ENCODE measurements at regions not wholly inside any gene's neighbourhood (a gene's known extent, or its start where the extent isn't known, plus 50 kb on each side); places are given as distances from the start of the nearest gene placed in this dataset.

DNA sequence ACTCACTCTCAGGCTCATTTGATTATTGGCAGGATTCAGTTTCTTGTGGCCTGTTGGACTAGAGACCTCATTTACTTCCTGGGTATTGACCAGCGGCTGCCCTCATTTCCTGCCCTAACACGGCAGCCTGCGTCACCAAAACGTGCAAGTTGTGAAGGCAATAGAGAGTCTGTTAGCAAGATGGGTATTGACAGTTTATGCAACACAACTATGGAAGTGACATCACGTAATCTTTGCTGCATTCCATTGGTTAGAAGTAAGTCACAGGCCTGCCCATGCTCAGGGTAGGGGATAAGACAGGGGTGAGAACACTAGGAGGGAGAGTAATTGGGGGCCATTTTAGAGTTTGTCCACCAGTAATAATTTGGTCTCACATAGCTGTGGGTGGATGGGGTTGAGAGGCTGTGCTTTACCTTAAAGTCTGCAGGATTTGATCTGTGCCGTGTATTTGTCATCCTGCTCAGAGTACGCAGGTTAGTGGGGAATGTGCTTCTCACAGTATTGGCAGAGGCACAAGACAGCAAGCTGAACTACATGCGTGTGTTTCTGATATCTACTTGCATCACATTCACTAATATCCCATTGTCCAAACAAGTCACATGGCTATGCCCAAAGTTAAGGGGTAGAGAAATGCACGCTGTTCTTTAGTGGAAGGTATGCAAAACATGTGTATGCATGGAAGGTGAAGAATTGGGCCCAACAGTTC lies 83.3 kb downstream of the EDEM1 start:
- no peak for DNase-seq (ENCODE audit: low spot score)

DNA sequence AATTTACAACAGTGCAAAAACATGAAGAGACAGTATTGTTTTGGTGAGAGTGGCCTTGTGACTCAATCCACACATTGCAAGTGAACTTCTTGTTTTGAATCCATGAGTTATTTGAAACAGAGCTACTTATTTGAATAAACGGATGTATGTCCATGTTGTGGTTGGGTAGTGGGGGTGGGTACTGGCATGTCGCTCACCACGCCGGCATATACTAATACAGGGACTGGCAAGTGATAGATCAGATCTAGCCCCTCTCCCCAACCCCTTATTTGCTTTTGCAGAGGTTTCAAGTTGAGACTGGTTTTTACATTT lies 83.8 kb downstream of the EDEM1 start:
- no peak for DNase-seq (ENCODE audit: low spot score)

GRCh38 chr3:5272387-5272786 lies 84.9 kb downstream of the EDEM1 start:
- DNase-seq (ENCODE audit: low spot score) = no peak

- no peak for DNase-seq (ENCODE audit: low spot score)
Measured at GRCh38 chr3:5274091-5274490, 86.6 kb downstream of the EDEM1 start.

DNA sequence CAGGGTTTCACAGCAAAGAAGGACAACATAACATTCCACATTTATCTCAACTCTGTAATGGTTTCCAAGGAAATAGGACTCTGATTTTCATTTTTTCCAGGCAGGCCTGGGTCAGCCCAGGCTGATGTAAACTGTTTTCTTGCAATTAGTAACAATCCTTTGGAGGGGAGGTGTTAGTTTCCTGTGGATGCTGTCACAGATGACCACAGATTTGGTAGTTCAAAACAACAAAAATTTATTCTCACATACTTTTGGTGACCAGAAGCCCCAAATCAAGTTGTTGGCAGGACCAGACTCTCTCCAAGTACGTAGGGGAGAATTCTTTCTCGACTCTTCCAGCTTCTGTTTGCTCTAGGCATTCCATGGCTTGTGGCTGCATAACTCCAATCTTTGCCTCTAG lies 88.0 kb downstream of the EDEM1 start:
- no peak for DNase-seq (ENCODE audit: low spot score)

DNA sequence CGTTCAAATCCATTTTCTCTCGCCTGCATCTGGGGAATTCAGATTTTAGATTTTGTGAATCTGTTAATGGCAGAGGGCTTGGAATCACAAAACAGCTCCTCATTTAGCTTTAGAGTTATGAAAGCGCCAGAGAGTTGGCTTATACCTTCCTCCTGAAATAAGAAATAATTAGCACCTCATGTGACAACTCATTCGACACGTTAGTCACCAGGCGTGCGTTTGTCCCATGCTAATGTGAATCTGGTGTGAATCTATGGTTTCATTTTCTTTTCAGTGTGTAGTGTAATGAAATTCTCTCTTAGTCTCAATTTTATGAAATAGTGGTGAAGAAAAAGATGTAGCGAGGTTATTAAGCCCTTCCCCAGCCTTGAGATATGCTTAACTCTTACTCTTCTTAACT lies 89.4 kb downstream of the EDEM1 start:
- DNase-seq (ENCODE audit: low spot score) = no peak

DNA sequence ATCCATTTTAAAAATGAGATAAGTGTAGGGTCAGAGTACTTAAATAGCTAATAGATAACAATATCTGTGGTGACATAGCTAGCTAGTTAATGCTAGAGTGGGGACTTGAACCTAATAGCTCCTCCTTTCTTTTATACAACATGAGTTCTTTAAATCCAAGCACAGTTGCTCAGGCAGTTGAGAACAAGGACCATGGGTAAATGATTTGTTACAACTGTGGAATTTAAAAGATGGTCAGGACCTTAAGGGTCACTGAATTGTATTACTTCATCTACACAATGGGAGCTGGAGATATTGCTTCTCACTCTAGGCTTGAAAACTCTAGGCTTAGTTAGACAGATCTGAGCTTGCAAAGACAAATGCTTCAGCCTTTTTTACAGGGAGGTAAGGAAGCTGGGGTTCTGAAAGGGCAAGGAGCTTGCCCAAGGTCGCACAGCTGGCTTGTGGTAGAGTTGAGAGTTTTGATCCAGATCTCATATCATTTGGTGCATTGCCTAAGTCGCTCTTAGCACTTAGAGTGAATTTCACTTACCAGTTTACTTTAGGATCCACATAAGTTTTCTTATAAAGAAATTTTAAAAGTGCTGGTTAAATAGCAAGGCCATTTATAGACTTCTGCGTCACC lies 90.2 kb downstream of the EDEM1 start:
- DNase-seq (ENCODE audit: low spot score) = no peak

DNA sequence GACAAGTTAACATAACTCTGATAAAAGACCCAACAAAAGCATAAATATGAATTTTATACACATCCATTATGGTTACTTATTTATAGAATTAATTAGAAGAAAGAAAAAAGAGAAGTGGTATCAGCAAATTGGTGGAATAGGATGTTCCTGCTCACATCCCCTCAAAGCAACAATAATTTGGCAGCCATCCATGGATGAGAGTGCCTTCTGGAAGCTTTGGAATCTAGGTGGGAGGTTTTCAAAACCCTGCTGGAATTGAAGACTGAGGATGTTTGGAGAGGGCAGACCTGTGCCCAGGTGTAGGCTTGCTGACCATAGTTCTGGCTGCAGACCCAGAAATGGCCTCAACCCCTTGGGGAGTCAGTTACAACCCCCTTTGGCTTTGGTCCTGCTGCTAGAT lies 91.2 kb downstream of the EDEM1 start:
- no peak for DNase-seq (ENCODE audit: low spot score)

- DNase-seq (ENCODE audit: low spot score) = no peak
Measured at GRCh38 chr3:5282703-5283102, 95.2 kb downstream of the EDEM1 start.

DNA sequence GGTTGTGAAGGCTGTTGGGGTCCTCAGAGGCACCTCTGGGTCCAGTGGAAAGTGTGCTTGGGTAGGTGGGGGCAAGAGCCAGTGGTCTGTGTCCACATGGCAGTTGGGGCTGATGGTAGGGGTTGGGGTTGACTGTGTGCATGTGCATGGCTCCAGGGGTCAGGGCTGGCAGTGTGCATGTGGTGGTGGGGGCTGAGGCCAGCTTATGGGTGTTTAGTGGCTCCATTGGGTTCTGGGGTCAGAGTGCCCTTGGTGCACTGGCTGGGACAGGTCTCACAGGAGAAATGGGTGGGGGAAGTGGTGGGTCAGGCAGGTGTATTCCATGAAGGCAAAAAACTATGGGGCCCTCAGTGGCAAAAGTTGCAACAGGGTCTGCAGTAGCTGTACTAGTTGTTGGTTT lies 97.9 kb downstream of the EDEM1 start:
- DNase-seq (ENCODE audit: low spot score) = no peak

GRCh38 chr3:5290915-5291314 lies 103.4 kb downstream of the EDEM1 start:
- DNase-seq (ENCODE audit: low spot score) = no peak

GRCh38 chr3:5292512-5292911 lies 105.0 kb downstream of the EDEM1 start:
- DNase-seq (ENCODE audit: low spot score) = no peak

DNA sequence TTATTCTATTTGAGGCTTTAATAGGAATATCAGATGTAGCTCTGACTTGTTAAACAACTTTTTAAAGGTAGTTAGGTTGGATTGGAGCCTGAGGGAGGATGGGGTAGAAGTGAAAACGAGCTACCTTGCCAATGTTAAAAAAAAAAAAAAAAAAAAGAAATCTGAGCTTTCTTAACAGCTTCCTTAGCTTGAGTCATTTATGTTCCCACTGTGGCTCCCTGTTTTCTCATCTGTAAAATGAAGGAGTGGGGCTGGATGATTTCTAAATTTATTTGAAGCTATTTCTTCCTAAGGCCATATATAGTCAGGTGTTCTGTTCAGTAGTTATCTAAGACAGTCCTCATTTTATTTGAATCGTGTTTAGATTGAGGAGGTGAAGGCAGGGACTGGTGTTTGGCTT lies 105.7 kb downstream of the EDEM1 start:
- DNase-seq (ENCODE audit: low spot score) = no peak

DNA sequence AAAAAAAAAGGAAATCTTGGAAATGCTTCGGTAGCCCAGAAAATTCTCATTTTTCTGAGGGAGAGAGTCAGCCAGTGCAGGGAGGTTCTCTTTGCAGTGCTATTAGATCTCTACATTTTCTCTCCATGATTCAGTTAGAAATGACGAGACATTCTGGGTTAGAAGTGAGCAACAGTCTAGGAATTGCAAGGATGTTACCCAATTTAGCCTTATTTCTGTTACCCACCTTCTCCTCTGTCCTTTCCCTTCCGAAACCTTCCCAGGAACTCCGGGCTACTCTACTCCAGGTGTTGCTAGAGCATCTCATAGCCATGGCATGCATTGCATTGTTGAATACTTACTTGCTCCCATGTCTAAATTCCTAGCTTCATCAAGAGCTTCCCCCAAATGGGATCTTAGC lies 106.8 kb downstream of the EDEM1 start:
- no peak for DNase-seq (ENCODE audit: low spot score)

GRCh38 chr3:5295191-5295690 lies 107.7 kb downstream of the EDEM1 start:
- DNase-seq (ENCODE audit: low spot score) = no peak

DNA sequence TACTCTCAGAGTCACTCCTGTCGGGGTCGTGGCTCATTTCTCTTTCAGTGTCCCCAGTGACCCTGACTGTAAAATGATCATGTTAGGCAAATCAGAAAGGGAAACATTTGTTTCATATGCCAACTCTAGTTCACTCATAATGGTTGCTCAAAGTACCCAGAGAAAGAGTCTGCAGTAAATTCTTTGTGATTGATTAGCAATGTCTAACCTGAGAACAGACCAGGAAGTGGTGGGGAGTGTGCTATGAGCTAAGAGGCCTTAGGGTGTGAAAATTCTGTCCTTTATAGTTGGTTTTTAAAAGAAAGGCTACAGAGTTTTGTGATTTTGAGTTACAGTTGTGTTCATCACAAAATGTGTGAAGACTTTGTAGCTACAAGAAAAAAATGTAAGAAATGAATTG lies 108.9 kb downstream of the EDEM1 start:
- DNase-seq (ENCODE audit: low spot score) = no peak

- DNase-seq (ENCODE audit: low spot score) = no peak
Measured at GRCh38 chr3:5297895-5298294, 110.4 kb downstream of the EDEM1 start.

GRCh38 chr3:5298453-5298852 lies 110.9 kb downstream of the EDEM1 start:
- no peak for DNase-seq (ENCODE audit: low spot score)

DNA sequence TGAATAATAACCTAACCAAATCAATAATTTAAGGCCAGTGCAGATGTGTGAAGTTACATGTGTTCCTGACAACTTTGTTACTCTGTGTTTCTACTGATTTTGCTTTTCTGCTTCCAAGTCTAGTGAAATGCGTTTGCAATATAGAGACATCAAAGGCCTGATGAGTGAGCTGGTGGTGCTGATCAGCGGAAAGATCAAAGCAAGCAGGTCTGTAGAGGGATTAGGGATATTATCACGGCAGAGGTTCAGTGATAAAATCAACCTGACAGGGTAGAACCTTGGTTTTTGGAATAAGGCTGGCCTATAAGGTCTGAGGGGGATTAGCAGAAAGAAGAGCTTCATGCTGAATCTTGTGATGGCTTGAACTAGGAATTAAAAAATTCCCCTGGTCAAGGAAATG lies 111.7 kb downstream of the EDEM1 start:
- DNase-seq (ENCODE audit: low spot score) = no peak

- DNase-seq (ENCODE audit: low spot score) = no peak
Measured at GRCh38 chr3:5300638-5301037, 113.1 kb downstream of the EDEM1 start.

- DNase-seq (ENCODE audit: low spot score) = no peak
Measured at GRCh38 chr3:5301651-5302297, 114.3 kb downstream of the EDEM1 start.

GRCh38 chr3:5302661-5303060 lies 115.2 kb downstream of the EDEM1 start:
- DNase-seq (ENCODE audit: low spot score) = no peak

- DNase-seq (ENCODE audit: low spot score) = no peak
Measured at GRCh38 chr3:5304188-5304587, 116.7 kb downstream of the EDEM1 start.
